ENCODE measurements at regions not wholly inside any gene's neighbourhood (a gene's known extent, or its start where the extent isn't known, plus 50 kb on each side); places are given as distances from the start of the nearest gene placed in this dataset.

GRCh38 chr11:106608677-106609076 is 409.6 kb downstream of the GUCY1A2 start:
- no peak for DNase-seq

- DNase-seq: no peak
These were observed 404.0 kb downstream of the GUCY1A2 start for GRCh38 chr11:106614262-106614661.

GRCh38 chr11:106619320-106619990 is 398.8 kb downstream of the GUCY1A2 start:
- DNase-seq: no peak

GRCh38 chr11:106621484-106621883 is 396.8 kb downstream of the GUCY1A2 start:
- DNase-seq: no peak
